H9 (cell line): ENCODE measurements at regions not wholly inside any gene's neighbourhood (a gene's known extent, or its start where the extent isn't known, plus 50 kb on each side); places are given as distances from the start of the nearest gene placed in this dataset.

Experiments used
- DNase-seq: peaks from one replicate; pipeline ENCODE4 v3.0.0-alpha.2; 2017
- H2AFZ ChIP-seq: one replicate; pipeline ENCODE4 v1.6.1; 2013; ENCODE audit warnings: mild to moderate bottlenecking, low read length, control low read depth, moderate library complexity
- H2AK5ac ChIP-seq: 2 replicates; pipeline ENCODE4 v1.6.1; 2013; ENCODE audit warnings: low read length, control low read depth, mixed read lengths; ENCODE audit not compliant: insufficient read length
- H2BK120ac ChIP-seq: one replicate; pipeline ENCODE4 v1.6.1; 2013; ENCODE audit warnings: low read depth, mild to moderate bottlenecking, low read length, control low read depth, inconsistent platforms; ENCODE audit not compliant: poor library complexity, severe bottlenecking
- H2BK12ac ChIP-seq: 2 replicates; pipeline ENCODE4 v1.6.1; 2013; ENCODE audit warnings: low read length, control low read depth, mixed read lengths, low read depth; ENCODE audit not compliant: insufficient read length
- H2BK15ac ChIP-seq: 2 replicates; pipeline ENCODE4 v1.6.1; 2013; ENCODE audit warnings: low read depth, low read length, control low read depth
- H2BK20ac ChIP-seq: one replicate; pipeline ENCODE4 v1.6.1; 2013; ENCODE audit warnings: low read depth, mild to moderate bottlenecking, low read length, control low read depth, inconsistent platforms; ENCODE audit not compliant: poor library complexity, severe bottlenecking
- H2BK5ac ChIP-seq: 2 replicates; pipeline ENCODE4 v1.6.1; 2013; ENCODE audit warnings: low read length, control low read depth, mixed read lengths; ENCODE audit not compliant: insufficient read length
- H3K14ac ChIP-seq: 2 replicates; pipeline ENCODE4 v1.6.1; 2013; ENCODE audit warnings: low read length, control low read depth; ENCODE audit not compliant: insufficient read depth
- H3K18ac ChIP-seq: 2 replicates; pipeline ENCODE4 v1.6.1; 2013; ENCODE audit warnings: low read depth, mild to moderate bottlenecking, mixed read lengths, low read length, control low read depth; ENCODE audit not compliant: insufficient read length
- H3K23ac ChIP-seq: 2 replicates; pipeline ENCODE4 v1.6.1; 2013; ENCODE audit warnings: low read length, control low read depth, mixed read lengths, low read depth; ENCODE audit not compliant: insufficient read length
- H3K23me2 ChIP-seq: 2 replicates; pipeline ENCODE4 v1.6.1; 2013; ENCODE audit warnings: low read depth, mild to moderate bottlenecking, mixed read lengths, low read length, control low read depth; ENCODE audit not compliant: insufficient read length, poor library complexity, severe bottlenecking
- H3K27ac ChIP-seq: 2 replicates; pipeline ENCODE4 v1.5.1; 2013; ENCODE audit warnings: low read length, control low read depth, mixed read lengths, low read depth; ENCODE audit not compliant: insufficient read length
- H3K27me3 ChIP-seq: 2 replicates; pipeline ENCODE4 v1.6.1; 2013; ENCODE audit warnings: low read length, control low read depth, inconsistent platforms; ENCODE audit not compliant: insufficient read depth
- H3K4ac ChIP-seq: 2 replicates; pipeline ENCODE4 v1.6.1; 2013; ENCODE audit warnings: low read depth, mild to moderate bottlenecking, control low read depth, inconsistent platforms, low read length, moderate library complexity
- H3K4me1 ChIP-seq: 2 replicates; pipeline ENCODE4 v1.6.1; 2013; ENCODE audit warnings: low read length, control low read depth, inconsistent platforms; ENCODE audit not compliant: insufficient read depth
- H3K4me2 ChIP-seq: 2 replicates; pipeline ENCODE4 v1.6.1; 2013; ENCODE audit warnings: low read length, control low read depth, mixed read lengths; ENCODE audit not compliant: insufficient read length, insufficient read depth
- H3K56ac ChIP-seq: 2 replicates; pipeline ENCODE4 v1.6.1; 2013; ENCODE audit warnings: low read depth, mild to moderate bottlenecking, mixed read lengths, low read length, control low read depth; ENCODE audit not compliant: insufficient read length
- H3K79me1 ChIP-seq: 2 replicates; pipeline ENCODE4 v1.6.1; 2013; ENCODE audit warnings: low read depth, mild to moderate bottlenecking, moderate library complexity, low read length, control low read depth, inconsistent platforms; ENCODE audit not compliant: insufficient read depth, poor library complexity, severe bottlenecking
- H3K79me2 ChIP-seq: 2 replicates; pipeline ENCODE4 v1.6.1; 2013; ENCODE audit warnings: low read length, control low read depth, inconsistent platforms; ENCODE audit not compliant: insufficient read depth
- H3K9ac ChIP-seq: 2 replicates; pipeline ENCODE4 v1.6.1; 2013; ENCODE audit warnings: low read length, control low read depth, mixed read lengths; ENCODE audit not compliant: insufficient read length; ENCODE audit errors: extremely low read depth
- H3K9me3 ChIP-seq: one replicate; pipeline ENCODE4 v1.6.1; 2013; ENCODE audit warnings: low read depth, low read length, inconsistent platforms; ENCODE audit not compliant: control insufficient read depth
- H3T11ph ChIP-seq: one replicate; pipeline ENCODE4 v1.6.1; 2013; ENCODE audit warnings: mild to moderate bottlenecking, low read length, control low read depth, inconsistent platforms
- H4K20me1 ChIP-seq: one replicate; pipeline ENCODE4 v1.6.1; 2013; ENCODE audit not compliant: control insufficient read depth, insufficient read length, insufficient read depth
- H4K5ac ChIP-seq: 2 replicates; pipeline ENCODE4 v1.6.1; 2013; ENCODE audit warnings: low read depth, mild to moderate bottlenecking, mixed read lengths, low read length, control low read depth; ENCODE audit not compliant: insufficient read length
- H4K8ac ChIP-seq: replicated peaks from 2 replicates; pipeline ENCODE4 v1.6.1; 2013; ENCODE audit warnings: low read length, control low read depth, mixed read lengths, low read depth; ENCODE audit not compliant: insufficient read length
- H4K91ac ChIP-seq: 2 replicates; pipeline ENCODE4 v1.6.1; 2013; ENCODE audit warnings: low read depth, mild to moderate bottlenecking, moderate library complexity, mixed read lengths, low read length, control low read depth; ENCODE audit not compliant: insufficient read length
- H3K27ac Mint-ChIP-seq, 3 experiments: 2 replicates in 2 of 3; 3 replicates in 1 of 3; pipeline ENCODE4 v1.8.0; 2020 to 2021; ENCODE audit warnings: mixed read lengths in 3 of 3, mild to moderate bottlenecking in 1 of 3, moderate library complexity in 1 of 3
- H3K27me3 Mint-ChIP-seq: 2 replicates; pipeline ENCODE4 v1.8.0; 2021; ENCODE audit warnings: low read depth, mild to moderate bottlenecking, moderate library complexity, mixed read lengths
- H3K36me3 Mint-ChIP-seq, 3 experiments: 2 replicates in 2 of 3; 3 replicates in 1 of 3; pipeline ENCODE4 v1.8.0; 2020 to 2021; ENCODE audit warnings: low read depth in 3 of 3, mixed read lengths in 3 of 3; ENCODE audit not compliant: insufficient read depth in 1 of 3
- H3K4me1 Mint-ChIP-seq, 2 experiments: 2 replicates each; pipeline ENCODE4 v1.8.0; 2020; ENCODE audit warnings: mixed read lengths in 2 of 2
- H3K4me3 Mint-ChIP-seq, 2 experiments: 2 replicates in 1 of 2; 3 replicates in 1 of 2; pipeline ENCODE4 v1.8.0; 2020 to 2021; ENCODE audit warnings: mild to moderate bottlenecking in 2 of 2, mixed read lengths in 2 of 2, moderate library complexity in 1 of 2
- H3K9me3 Mint-ChIP-seq, 2 experiments: 2 replicates in 1 of 2; 3 replicates in 1 of 2; pipeline ENCODE4 v1.8.0; 2020; ENCODE audit warnings: mild to moderate bottlenecking in 2 of 2, mixed read lengths in 2 of 2, moderate library complexity in 1 of 2
- WGBS: extraction: QIAGEN DNeasy Blood & Tissue Kit; methylation state at CpG from one replicate; pipeline ENCODE4 v1.1.7; 2013; ENCODE audit warnings: missing lambda C conversion rate, low lambda C conversion rate, mixed read lengths; ENCODE audit not compliant: insufficient read length; ENCODE audit errors: extremely low coverage; 5-methylcytosine and 5-hydroxymethylcytosine counted together
- TF ChIP-seq, protein P1 (sequence below): fragments of 200-600 bp; sonication (generic); conservative IDR thresholded peaks from 3 replicates; pipeline ENCODE4 v1.8.0; 2021; ENCODE audit warnings: antibody characterized with exemption, mild to moderate bottlenecking

DNA sequence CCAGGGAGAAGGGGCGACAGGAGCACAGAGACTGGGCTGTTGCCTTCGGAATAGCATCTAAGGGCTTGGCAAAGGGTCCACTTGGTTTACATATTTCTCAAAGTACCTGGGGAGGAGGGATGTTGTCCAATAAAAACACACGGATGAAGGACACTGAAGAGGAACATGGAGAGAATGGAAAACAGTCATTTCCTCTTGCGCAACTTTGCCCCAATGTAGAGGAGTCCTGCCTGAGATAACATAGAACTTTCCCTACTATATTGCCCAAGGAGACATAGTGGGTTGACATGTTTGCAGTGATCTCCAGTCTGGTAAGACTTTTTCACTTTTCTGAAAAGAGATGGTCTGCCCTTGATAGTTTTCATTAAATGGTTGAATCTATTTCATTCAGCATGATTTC is 468.8 kb upstream of the SUCLG2 start:
- no peak overlapping the region for H3K4me2 ChIP-seq
- TF ChIP-seq, protein P1, sequence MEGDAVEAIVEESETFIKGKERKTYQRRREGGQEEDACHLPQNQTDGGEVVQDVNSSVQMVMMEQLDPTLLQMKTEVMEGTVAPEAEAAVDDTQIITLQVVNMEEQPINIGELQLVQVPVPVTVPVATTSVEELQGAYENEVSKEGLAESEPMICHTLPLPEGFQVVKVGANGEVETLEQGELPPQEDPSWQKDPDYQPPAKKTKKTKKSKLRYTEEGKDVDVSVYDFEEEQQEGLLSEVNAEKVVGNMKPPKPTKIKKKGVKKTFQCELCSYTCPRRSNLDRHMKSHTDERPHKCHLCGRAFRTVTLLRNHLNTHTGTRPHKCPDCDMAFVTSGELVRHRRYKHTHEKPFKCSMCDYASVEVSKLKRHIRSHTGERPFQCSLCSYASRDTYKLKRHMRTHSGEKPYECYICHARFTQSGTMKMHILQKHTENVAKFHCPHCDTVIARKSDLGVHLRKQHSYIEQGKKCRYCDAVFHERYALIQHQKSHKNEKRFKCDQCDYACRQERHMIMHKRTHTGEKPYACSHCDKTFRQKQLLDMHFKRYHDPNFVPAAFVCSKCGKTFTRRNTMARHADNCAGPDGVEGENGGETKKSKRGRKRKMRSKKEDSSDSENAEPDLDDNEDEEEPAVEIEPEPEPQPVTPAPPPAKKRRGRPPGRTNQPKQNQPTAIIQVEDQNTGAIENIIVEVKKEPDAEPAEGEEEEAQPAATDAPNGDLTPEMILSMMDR, result no peak
- H3T11ph ChIP-seq, result no peak overlapping the region
- Mint-ChIP-seq H3K27ac (no peak overlapping the region), H3K27me3 (peaks cover 1% of the 10 kb centered on the region), H3K9me3 (peaks cover 0 to 3% of the 10 kb centered on the region in 2 experiments; a peak in 2 of 5 replicates), H3K4me1 (peaks cover 0 to 2% of the 10 kb centered on the region in 2 experiments; a peak in 1 of 4 replicates), H3K4me3 (no peak overlapping the region), H3K36me3 (no peaks in the 10 kb centered on the region; a peak in 1 of 7 replicates)
- H2BK5ac ChIP-seq, result no peak overlapping the region
- H2BK15ac ChIP-seq, result no peak overlapping the region
- no peaks in the 10 kb centered on the region for H3K9me3 ChIP-seq
- no peaks in the 10 kb centered on the region for H3K79me1 ChIP-seq
- no peak overlapping the region for H4K91ac ChIP-seq
- H3K4me1 ChIP-seq, result no peaks in the 10 kb centered on the region
- H2BK20ac ChIP-seq, result no peak overlapping the region
- no peaks in the 10 kb centered on the region; the same call in 1 of the 2 replicates for H3K79me2 ChIP-seq
- H3K4ac ChIP-seq, result no peak overlapping the region
- no peak overlapping the region for H3K9ac ChIP-seq
- DNase-seq, result no peak
- H4K20me1 ChIP-seq, result no peaks in the 10 kb centered on the region
- no peak overlapping the region for H2AFZ ChIP-seq
- no CpG with 5 or more reads among the region's 4 CpGs for WGBS
- no peaks in the 10 kb centered on the region for H3K23me2 ChIP-seq
- H3K27me3 ChIP-seq, result no peaks in the 10 kb centered on the region
- H3K18ac ChIP-seq, result no peak overlapping the region
- no peak overlapping the region for H2BK12ac ChIP-seq
- no peak overlapping the region for H3K23ac ChIP-seq
- H4K8ac ChIP-seq, result no peak overlapping the region
- H2AK5ac ChIP-seq, result no peak overlapping the region
- H3K27ac ChIP-seq, result no peak overlapping the region
- no peak overlapping the region for H4K5ac ChIP-seq
- no peak overlapping the region for H3K14ac ChIP-seq
- no peak overlapping the region for H2BK120ac ChIP-seq
- no peak overlapping the region for H3K56ac ChIP-seq
